BE2C (cell line): ENCODE measurements at regions not wholly inside any gene's neighbourhood (a gene's known extent, or its start where the extent isn't known, plus 50 kb on each side); places are given as distances from the start of the nearest gene placed in this dataset.
A peak's percentile ranks its signal among the peaks of the same experiment; 100 is the strongest.

Experiments used
- DNase-seq: peaks from one replicate; pipeline ENCODE4 v3.0.0-alpha.2; 2020
- H3K27me3 ChIP-seq: fragments of 250-450 bp; sonication (Bioruptor Pico); 2 replicates; pipeline ENCODE4 v1.5.1; 2020; ENCODE audit warnings: mild to moderate bottlenecking
- H3K36me3 ChIP-seq: fragments of 250-450 bp; sonication (Bioruptor Pico); 2 replicates; pipeline ENCODE4 v1.5.1; 2020; ENCODE audit warnings: mild to moderate bottlenecking
- H3K4me1 ChIP-seq: fragments of 250-450 bp; sonication (Bioruptor Pico); 2 replicates; pipeline ENCODE4 v1.5.1; 2020
- H3K4me3 ChIP-seq: 2 replicates; pipeline ENCODE4 v1.5.1; 2011; ENCODE audit warnings: low read depth, low read length
- H3K9me3 ChIP-seq: fragments of 250-450 bp; sonication (Bioruptor Pico); 2 replicates; pipeline ENCODE4 v1.5.1; 2020
- TF ChIP-seq, protein P1 (sequence below): IDR thresholded peaks from 2 replicates; pipeline ENCODE4 v1.5.1; 2012; ENCODE audit warnings: mild to moderate bottlenecking, low read depth, low read length

DNA sequence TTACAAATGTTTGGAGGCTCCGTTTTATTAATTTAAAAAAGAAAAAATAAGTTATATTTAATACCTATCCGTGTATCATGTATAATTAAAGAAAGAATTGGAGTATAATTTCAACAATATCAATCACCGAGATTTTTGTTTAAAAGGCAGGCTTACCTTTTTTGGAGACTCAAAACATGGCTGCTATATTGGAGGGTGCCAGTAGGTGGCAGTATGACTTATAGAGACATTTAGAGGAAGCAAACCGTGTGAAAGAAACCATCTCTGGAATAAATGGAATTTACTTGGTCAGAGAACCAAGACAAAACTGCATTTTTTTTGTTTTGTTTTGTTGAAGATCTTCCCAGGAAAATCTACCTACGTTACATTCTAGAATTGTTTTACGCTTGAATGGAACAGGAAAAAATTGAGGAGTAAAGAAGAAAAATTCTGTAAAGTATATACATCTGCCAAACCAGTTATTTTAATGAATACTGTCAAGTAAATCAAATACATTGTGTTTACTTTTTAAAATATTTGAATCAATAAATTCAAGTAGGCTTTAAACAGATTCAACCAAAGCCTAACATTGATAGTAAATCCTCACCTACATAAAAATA, 802.6 kb upstream of the ALCAM start:
- Histone ChIP-seq H3K4me3 (no peak overlapping the region), H3K27me3 (no peaks in the 10 kb centered on the region), H3K4me1 (no peaks in the 10 kb centered on the region), H3K9me3 (no peaks in the 10 kb centered on the region), H3K36me3 (no peaks in the 10 kb centered on the region)
- peak; percentile 68 for DNase-seq
- TF ChIP-seq, protein P1, sequence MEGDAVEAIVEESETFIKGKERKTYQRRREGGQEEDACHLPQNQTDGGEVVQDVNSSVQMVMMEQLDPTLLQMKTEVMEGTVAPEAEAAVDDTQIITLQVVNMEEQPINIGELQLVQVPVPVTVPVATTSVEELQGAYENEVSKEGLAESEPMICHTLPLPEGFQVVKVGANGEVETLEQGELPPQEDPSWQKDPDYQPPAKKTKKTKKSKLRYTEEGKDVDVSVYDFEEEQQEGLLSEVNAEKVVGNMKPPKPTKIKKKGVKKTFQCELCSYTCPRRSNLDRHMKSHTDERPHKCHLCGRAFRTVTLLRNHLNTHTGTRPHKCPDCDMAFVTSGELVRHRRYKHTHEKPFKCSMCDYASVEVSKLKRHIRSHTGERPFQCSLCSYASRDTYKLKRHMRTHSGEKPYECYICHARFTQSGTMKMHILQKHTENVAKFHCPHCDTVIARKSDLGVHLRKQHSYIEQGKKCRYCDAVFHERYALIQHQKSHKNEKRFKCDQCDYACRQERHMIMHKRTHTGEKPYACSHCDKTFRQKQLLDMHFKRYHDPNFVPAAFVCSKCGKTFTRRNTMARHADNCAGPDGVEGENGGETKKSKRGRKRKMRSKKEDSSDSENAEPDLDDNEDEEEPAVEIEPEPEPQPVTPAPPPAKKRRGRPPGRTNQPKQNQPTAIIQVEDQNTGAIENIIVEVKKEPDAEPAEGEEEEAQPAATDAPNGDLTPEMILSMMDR, result peak; percentile 84

DNA sequence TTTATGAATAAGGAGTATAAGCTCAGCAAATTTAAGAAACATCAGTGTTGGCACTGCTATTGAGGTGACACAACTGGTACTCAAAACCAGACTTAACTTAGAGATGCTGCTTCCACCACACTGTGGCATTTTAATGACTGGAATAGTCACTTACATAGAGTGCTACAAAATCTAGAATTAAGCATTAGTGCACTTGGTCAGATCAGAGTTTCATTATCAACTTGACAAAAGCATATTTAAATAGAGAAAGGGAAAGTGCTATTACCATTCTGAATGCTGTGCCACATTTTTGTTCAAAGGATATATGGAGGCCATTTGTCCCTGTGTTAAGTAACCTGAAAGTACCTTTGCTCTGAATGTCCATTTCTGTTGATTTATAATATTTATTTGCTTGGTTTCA, 800.7 kb upstream of the ALCAM start:
- TF ChIP-seq, protein P1, result no peak
- Histone ChIP-seq H3K4me1 (no peaks in the 10 kb centered on the region), H3K4me3 (no peak overlapping the region), H3K9me3 (no peaks in the 10 kb centered on the region), H3K36me3 (no peaks in the 10 kb centered on the region), H3K27me3 (no peaks in the 10 kb centered on the region)
- no peak for DNase-seq

DNA sequence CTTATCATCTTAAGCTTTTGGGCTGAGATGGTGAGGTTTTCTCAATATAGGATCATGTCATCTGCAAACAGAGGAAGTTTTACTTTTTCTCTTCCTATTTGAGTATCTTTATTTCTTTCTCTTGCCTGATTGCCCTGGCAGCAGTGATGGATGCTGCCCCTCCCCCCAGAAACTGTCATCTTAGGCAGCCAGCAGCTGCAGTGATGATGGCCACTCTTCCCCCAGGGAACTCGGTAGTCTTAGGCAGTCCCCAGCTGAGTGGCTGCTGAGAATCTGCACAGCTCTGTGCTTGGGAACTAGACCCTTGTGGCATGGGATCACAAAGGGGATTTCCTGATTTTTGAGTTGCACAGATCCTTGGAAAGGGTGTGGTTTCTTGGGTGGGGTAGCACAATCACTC, 791.1 kb upstream of the ALCAM start:
- Histone ChIP-seq H3K9me3 (peaks cover 2% of the 10 kb centered on the region), H3K4me3 (no peak overlapping the region), H3K36me3 (no peaks in the 10 kb centered on the region), H3K27me3 (no peaks in the 10 kb centered on the region), H3K4me1 (no peaks in the 10 kb centered on the region)
- DNase-seq, result peak; percentile 46
- TF ChIP-seq, protein P1, result no peak

DNA sequence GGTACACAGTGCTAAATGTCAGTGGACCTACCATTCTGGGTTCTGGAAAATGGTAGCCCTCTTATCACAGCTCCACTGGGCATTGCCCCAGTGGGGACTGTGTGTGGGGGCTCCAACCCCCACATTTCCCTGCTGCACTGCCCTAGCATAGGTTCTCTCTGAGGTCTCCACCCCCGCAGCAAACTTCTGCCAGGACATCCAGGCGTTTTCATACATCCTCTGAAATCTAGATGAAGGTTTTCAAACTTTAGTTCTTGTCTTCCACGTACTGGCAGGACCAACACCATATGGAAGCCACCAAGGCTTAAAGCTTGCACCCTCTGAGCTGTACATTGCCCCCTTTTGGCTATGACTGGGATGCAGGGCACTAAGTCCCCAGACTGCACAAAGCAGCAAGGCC, 788.2 kb upstream of the ALCAM start:
- DNase-seq, result no peak
- H3K27me3 ChIP-seq, result no peaks in the 10 kb centered on the region
- no peak overlapping the region for H3K4me3 ChIP-seq
- H3K9me3 ChIP-seq, result peaks cover 2% of the 10 kb centered on the region
- no peaks in the 10 kb centered on the region for H3K4me1 ChIP-seq
- no peaks in the 10 kb centered on the region for H3K36me3 ChIP-seq
- TF ChIP-seq, protein P1, result no peak

DNA sequence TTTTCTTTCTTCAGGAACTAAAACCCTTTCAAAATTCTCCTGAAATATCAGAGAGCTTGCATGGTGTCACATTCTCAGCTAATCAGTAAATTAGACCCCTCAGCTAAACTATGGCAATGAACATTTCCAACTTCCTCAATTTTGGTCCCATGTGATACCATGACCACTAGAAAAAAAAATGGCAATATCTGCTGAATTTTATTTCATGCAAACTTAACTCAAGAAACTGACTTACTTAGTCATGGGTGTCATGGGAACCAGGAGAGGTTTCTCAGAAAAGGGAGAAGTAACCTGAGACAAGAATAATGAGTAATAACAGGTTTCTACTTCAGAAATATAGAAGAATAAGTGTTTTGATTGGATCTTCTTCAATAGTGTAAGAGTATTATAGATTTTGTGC, 784.6 kb upstream of the ALCAM start:
- Histone ChIP-seq H3K36me3 (no peaks in the 10 kb centered on the region), H3K4me1 (no peaks in the 10 kb centered on the region), H3K4me3 (no peak overlapping the region), H3K27me3 (no peaks in the 10 kb centered on the region), H3K9me3 (no peaks in the 10 kb centered on the region; the same call in 1 of the 2 replicates)
- TF ChIP-seq, protein P1, result no peak
- no peak for DNase-seq

DNA sequence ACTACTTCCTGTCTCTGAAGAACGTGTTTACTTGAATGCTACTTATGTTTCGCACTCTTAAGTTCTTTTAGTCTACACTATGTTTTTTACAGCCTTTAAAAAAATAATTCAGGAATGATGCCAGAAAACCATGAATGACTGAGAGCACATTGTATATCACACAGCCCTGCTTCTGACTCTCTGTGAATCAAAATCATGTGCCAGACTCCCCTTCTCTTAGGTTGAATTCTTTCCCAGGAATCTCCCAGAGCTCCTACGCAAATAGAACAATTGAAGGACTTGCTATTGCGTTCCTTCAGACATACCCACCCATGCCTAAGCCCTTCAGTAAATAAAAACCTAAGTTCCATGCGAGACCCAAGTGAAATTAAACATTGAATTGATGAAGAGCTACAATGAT, 782.0 kb upstream of the ALCAM start:
- H3K4me3 ChIP-seq, result no peak overlapping the region
- no peaks in the 10 kb centered on the region for H3K36me3 ChIP-seq
- TF ChIP-seq, protein P1, result no peak
- H3K9me3 ChIP-seq, result no peaks in the 10 kb centered on the region
- H3K27me3 ChIP-seq, result no peaks in the 10 kb centered on the region
- no peaks in the 10 kb centered on the region for H3K4me1 ChIP-seq
- DNase-seq, result no peak
